NCI-H146 treated with DMSO at 0.1 percent for 48 hours (cell line): ENCODE measurements at regions not wholly inside any gene's neighbourhood (a gene's known extent, or its start where the extent isn't known, plus 50 kb on each side); places are given as distances from the start of the nearest gene placed in this dataset.

Source experiments
- DNase-seq: peaks from one replicate; lab custom pipeline; 2025; ENCODE audit not compliant: unreplicated experiment; lab: John Stamatoyannopoulos, UW

GRCh38 chr2:129139380-129139779 lies 820.7 kb upstream of the HS6ST1 start:
- DNase-seq, result no peak

DNA sequence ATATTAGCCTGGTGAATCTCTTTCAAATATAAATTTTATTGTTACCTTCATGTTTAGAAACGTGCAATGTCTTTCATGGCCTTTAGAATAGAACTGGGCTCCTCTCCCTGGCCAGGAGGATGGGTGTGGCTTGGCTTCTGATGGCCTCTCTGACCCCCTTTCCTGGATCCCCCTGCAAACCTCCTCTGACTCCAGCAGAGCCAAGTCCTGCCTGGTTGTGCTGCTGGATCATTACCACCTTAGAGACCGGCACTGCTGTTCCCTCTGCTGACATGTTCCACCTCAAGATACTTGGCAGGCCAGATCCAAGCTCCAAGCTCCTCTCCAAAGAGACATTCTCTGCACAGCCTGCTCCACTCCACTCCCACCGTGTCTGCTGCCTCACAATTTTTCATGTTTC lies 823.8 kb upstream of the HS6ST1 start:
- DNase-seq, result no peak

DNA sequence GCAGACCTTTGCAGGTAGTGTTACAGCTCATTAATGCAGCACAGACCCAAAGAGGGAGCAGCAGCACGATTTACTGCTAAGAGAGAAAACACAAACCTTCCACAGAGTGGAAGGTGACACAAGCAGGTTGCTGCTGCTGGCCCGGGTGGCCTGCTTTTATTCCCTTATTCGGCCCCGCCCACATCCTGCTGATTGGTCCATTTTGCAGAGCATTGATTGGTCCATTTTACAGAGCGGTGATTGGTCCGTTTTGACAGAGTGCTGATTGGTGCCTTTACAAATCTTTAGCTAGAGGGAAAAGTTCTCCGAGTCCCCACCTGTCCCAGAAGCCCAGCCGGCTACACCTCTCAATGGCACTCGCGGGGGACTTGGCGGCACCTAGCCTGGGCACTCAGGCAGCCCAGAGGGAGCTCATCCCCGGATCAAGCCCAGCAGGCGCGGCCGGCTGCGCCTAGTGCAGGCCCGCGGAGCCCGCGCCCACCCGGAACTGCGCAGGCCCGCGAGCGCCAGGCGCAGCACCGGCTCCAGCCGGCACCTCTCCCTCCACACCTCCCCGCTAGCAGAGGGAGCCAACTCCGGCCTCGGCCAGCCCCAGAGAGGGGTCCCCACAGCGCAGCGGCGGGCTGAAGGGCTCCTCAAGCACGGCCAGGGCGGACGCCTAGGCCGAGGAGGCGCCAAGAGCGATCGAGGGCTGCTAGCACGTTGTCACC lies 825.6 kb upstream of the HS6ST1 start:
- no peak for DNase-seq

DNA sequence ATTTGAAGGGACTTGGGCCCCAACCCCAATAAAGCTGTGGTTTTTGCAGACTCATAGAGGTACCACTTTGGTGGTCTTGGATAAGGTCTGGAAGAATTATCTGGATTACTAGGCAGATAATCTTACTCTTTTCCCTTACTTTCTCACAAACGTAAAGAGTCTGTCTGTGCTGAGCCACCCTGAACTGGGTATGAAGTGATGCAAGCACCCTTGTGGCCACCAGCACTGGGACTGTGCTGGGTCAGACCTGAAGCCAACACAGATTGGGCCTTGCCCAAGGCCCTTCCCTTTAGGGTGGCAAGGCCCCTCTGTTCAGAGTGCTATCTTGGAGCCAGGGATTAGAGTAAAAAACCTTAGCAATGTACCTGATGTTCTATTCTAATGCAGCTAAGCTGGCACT lies 827.0 kb upstream of the RAB6C start:
- DNase-seq, result no peak

- DNase-seq, result no peak
These were observed 818.6 kb upstream of the RAB6C start for GRCh38 chr2:129160879-129161278.

DNA sequence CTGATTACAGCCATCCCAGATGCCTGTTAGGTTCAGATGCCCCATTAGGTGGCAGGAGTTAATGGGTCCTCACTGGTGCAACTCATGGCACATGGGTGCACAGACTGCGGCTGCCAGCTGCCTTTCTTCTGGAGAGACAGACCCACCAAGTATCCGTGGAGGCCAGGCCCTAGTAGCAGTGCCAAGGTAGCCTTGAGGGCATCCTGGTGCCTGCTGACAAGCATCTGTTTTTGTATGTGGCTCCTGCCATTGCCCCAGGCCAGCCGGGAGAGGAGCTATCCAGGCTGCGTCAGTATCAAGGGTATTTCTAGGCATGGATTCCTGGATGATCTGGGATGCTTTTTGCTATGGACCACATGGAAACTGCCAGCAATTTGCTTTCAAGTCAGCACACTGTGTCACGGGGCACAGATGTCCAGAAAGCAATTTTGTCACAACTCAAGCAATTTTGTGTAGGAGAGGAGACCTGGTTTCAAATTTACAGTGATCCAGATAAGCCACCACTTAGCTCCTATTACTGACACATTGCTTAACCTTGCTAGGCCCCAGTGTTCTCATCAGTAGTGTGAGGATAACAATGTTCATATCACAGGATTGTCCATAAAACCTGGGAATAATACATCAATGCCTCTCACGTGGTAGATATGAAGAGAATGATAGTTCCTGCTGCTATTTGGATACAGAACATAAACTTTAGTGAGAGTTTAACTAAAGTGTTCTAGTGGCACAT lies 815.1 kb upstream of the RAB6C start:
- no peak for DNase-seq

DNA sequence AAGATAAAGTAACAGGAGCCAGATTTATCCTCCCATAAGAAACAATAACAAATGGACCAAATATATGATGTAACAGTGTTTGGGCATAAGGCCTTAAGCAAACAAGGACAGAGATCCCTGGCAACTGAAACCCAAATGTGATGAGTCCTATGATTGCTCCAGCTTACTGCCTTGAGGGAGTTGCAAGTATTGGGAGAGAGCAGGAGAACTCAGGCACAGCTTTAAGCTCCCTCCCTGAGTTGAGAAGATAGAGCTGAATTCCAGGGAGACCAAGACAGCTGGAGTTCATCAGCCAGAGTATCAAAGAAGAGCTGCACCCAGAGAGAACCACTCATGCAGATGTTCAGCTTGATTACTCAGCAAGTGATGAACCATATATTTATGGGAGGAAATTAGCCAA lies 814.5 kb upstream of the RAB6C start:
- no peak for DNase-seq

- DNase-seq, result no peak
These were observed 812.0 kb upstream of the RAB6C start for GRCh38 chr2:129167456-129167855.

DNA sequence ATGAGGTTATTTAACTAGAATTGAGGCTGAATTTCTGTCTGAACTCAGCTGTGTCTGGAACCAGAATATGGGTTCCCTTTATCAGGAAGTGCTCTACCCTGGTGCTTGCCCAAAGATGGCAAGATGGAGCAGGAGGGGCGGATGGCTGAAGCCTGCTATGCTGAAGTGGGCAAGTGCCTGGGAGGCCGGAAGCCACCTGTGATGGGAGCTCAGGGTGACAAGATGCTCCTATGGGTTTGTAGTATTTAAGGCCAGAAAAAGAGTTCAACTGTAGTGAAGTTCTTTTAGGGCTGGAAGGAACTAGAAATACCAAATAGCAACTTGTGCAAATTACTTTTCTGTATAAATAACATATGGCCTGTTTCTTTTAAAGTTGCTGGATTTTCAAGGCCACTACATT lies 808.9 kb upstream of the RAB6C start:
- DNase-seq, result no peak

DNA sequence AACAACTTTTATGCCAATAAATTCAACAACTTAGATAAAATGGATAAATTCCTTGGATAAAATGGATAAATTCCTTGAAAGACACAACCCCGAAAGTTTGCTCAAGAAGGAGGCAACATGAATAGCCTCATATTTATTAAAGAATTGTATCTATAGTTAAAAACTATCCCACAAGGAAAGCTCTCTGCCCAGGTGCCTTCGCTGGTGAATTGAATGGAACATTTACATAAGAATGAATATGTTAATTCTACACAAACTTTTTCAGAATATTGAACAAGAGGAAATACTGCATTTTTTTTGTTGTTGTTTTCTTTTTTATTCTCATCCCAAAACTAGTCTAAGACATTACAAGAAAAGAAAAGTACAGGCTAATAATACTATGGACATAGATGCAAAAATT lies 805.3 kb upstream of the RAB6C start:
- DNase-seq, result no peak

GRCh38 chr2:129175051-129175450 lies 804.4 kb upstream of the RAB6C start:
- no peak for DNase-seq

- no peak for DNase-seq
These were observed 803.1 kb upstream of the RAB6C start for GRCh38 chr2:129176375-129176774.

DNA sequence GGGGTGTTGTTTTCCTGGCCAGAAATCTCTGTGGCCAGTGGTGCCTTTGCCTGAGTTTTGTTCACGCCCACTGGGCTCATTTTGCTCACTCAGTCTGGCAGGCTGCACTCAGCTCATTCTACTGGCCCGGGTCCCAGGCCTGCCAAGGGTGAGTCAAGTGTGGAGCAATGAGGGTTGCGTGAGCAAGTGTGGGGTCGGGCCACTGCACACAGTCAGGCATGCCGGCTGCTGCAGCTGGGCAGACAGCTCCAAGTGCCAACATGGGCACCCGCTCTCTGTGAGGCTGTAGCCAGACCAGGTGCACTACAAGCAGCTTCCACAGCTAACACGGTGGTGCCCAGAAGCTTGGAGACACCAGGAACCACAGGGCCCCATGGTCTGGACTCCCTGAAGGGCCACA lies 801.1 kb upstream of the RAB6C start:
- no peak for DNase-seq

DNA sequence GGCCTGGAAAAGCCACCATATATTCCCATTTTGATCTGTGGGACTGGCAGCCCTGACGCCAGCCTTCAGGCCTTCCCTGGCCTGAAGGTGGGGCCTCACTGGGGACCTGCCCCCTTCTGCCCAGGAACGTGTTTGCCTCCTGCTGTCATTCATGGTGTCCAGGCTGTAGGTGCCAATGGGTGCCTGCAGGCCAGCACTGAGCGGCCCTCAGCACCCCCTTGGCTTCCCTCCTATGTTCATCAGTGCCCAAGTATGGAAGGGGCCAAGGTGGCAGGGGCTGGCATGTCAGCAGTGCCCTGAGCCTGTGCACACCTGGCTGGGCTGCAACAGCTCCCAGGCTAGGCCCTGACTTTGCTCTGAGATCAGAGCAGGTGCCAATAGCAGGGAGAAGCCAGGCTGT lies 800.3 kb upstream of the RAB6C start:
- no peak for DNase-seq

DNA sequence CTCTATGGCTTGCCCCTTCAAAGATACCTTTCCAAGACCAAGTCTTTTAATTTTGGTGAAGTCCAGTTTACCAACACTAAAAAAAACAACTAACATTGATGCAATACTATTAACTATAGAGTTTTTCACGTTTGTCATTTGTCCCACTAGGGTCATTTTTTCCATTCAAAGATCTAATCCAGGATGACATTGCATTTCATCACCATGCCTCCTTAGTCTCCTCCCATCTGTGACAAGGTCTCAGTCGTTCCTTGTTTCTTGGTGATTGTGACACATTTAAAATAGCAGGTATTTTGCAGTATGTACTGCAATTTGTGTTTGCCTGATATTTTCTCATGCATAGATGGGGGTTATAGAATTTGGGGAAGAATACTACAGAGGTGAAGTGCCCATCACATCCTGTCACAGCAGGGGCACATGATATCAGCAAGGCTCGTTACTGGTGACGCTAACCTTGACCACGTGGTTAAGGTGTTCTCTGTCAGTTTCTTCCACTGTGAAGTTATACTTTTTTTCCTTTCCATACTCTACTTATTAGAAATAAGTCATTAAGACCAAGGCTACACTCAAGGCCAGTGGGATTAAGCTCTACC lies 799.2 kb upstream of the RAB6C start:
- DNase-seq, result no peak

- DNase-seq, result no peak
These were observed 798.0 kb upstream of the RAB6C start for GRCh38 chr2:129181433-129181832.

- DNase-seq, result no peak
These were observed 797.5 kb upstream of the RAB6C start for GRCh38 chr2:129181963-129182362.

- no peak for DNase-seq
These were observed 792.1 kb upstream of the RAB6C start for GRCh38 chr2:129187343-129187742.

DNA sequence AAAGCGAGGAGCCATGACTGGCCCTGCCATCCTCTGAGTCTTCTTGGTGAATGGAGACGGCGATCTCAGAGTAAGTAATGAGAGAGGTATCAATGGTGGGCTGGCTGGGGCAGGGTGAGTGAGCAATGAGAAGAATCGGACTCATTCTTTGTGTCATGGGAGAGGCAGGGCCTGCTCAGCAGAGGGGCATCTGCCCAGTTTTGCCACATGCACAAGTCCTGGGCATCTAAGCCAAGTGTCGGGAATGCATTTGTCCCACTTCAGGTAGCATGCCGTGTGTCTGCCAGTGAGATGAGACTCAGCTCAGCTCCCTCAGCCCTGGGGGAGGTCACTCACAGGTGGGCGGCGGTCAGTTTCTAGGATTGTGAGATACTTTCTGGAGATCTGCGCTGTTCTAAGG lies 791.0 kb upstream of the RAB6C start:
- no peak for DNase-seq

- DNase-seq, result no peak
These were observed 789.7 kb upstream of the RAB6C start for GRCh38 chr2:129189617-129190319.

- no peak for DNase-seq
These were observed 789.0 kb upstream of the RAB6C start for GRCh38 chr2:129190494-129190893.

- no peak for DNase-seq
These were observed 787.9 kb upstream of the RAB6C start for GRCh38 chr2:129191530-129191929.
